Nephron (organoid): ENCODE measurements at regions not wholly inside any gene's neighbourhood (a gene's known extent, or its start where the extent isn't known, plus 50 kb on each side); places are given as distances from the start of the nearest gene placed in this dataset.

Source experiments
- H3K27ac Mint-ChIP-seq, 3 experiments: 2 replicates each; pipeline ENCODE4 v1.8.0; 2020; ENCODE audit warnings: mixed read lengths in 3 of 3, mild to moderate bottlenecking in 2 of 3, moderate library complexity in 1 of 3
- H3K27me3 Mint-ChIP-seq: 2 replicates; pipeline ENCODE4 v1.8.0; 2021; ENCODE audit warnings: low read depth, mild to moderate bottlenecking, moderate library complexity, mixed read lengths
- H3K36me3 Mint-ChIP-seq: 2 replicates; pipeline ENCODE4 v1.8.0; 2020; ENCODE audit warnings: low read depth, mixed read lengths
- H3K4me1 Mint-ChIP-seq: 2 replicates; pipeline ENCODE4 v1.8.0; 2020; ENCODE audit warnings: mixed read lengths
- H3K4me3 Mint-ChIP-seq, 3 experiments: 2 replicates each; pipeline ENCODE4 v1.8.0; 2020; ENCODE audit warnings: mild to moderate bottlenecking in 3 of 3, mixed read lengths in 3 of 3, moderate library complexity in 2 of 3
- H3K9me3 Mint-ChIP-seq: 2 replicates; pipeline ENCODE4 v1.8.0; 2020; ENCODE audit warnings: mixed read lengths
- CTCF ChIP-seq, 3 experiments: fragments of 200-600 bp; sonication (generic); IDR thresholded peaks; one replicate each; pipeline ENCODE4 v1.5.0; 2021; ENCODE audit warnings: antibody characterized with exemption in 3 of 3; ENCODE audit not compliant: unreplicated experiment in 3 of 3

- Mint-ChIP-seq H3K36me3 (no peaks in the 10 kb centered on the region), H3K9me3 (no peaks in the 10 kb centered on the region), H3K4me3 (no peak overlapping the region), H3K27me3 (peaks cover 41% of the 10 kb centered on the region), H3K4me1 (peaks cover 14% of the 10 kb centered on the region), H3K27ac (no peak overlapping the region)
- TF ChIP-seq CTCF (IDR thresholded peaks at IDR 0.05; ENCODE audit: unreplicated experiment in 3 of 3) = no peak
Observed at GRCh38 chr1:4172644-4173599, 272.9 kb upstream of the C1orf174 start.

GRCh38 chr1:4173731-4174130, 273.7 kb upstream of the C1orf174 start:
- Mint-ChIP-seq H3K36me3 (no peaks in the 10 kb centered on the region), H3K27me3 (peaks cover 36% of the 10 kb centered on the region), H3K4me3 (no peak overlapping the region), H3K9me3 (no peaks in the 10 kb centered on the region), H3K27ac (no peak overlapping the region), H3K4me1 (peaks cover 14% of the 10 kb centered on the region)
- no peak for TF ChIP-seq CTCF (IDR thresholded peaks at IDR 0.05; ENCODE audit: unreplicated experiment in 3 of 3)

GRCh38 chr1:4174291-4175200, 274.5 kb upstream of the C1orf174 start:
- peaks cover 14% of the 10 kb centered on the region for H3K4me1 Mint-ChIP-seq
- H3K27ac Mint-ChIP-seq = no peak overlapping the region
- H3K27me3 Mint-ChIP-seq = peaks cover 32% of the 10 kb centered on the region
- H3K9me3 Mint-ChIP-seq = no peaks in the 10 kb centered on the region
- TF ChIP-seq CTCF (IDR thresholded peaks at IDR 0.05; ENCODE audit: unreplicated experiment in 3 of 3) = no peak
- H3K36me3 Mint-ChIP-seq = no peaks in the 10 kb centered on the region
- H3K4me3 Mint-ChIP-seq = no peak overlapping the region

GRCh38 chr1:4175566-4176405, 275.7 kb upstream of the C1orf174 start:
- no peaks in the 10 kb centered on the region for H3K36me3 Mint-ChIP-seq
- H3K27me3 Mint-ChIP-seq = peaks cover 29% of the 10 kb centered on the region
- no peaks in the 10 kb centered on the region for H3K9me3 Mint-ChIP-seq
- no peak overlapping the region for H3K27ac Mint-ChIP-seq
- peaks cover 14% of the 10 kb centered on the region for H3K4me1 Mint-ChIP-seq
- H3K4me3 Mint-ChIP-seq = no peak overlapping the region
- no peak for TF ChIP-seq CTCF (IDR thresholded peaks at IDR 0.05; ENCODE audit: unreplicated experiment in 3 of 3)

GRCh38 chr1:4176841-4177240, 276.8 kb upstream of the C1orf174 start:
- peaks cover 10% of the 10 kb centered on the region for H3K4me1 Mint-ChIP-seq
- H3K9me3 Mint-ChIP-seq = no peaks in the 10 kb centered on the region
- H3K4me3 Mint-ChIP-seq = no peak overlapping the region
- H3K36me3 Mint-ChIP-seq = no peaks in the 10 kb centered on the region
- peaks cover 21% of the 10 kb centered on the region for H3K27me3 Mint-ChIP-seq
- TF ChIP-seq CTCF (IDR thresholded peaks at IDR 0.05; ENCODE audit: unreplicated experiment in 3 of 3) = no peak
- no peak overlapping the region for H3K27ac Mint-ChIP-seq
